ENCODE measurements at regions not wholly inside any gene's neighbourhood (a gene's known extent, or its start where the extent isn't known, plus 50 kb on each side); places are given as distances from the start of the nearest gene placed in this dataset.

DNA sequence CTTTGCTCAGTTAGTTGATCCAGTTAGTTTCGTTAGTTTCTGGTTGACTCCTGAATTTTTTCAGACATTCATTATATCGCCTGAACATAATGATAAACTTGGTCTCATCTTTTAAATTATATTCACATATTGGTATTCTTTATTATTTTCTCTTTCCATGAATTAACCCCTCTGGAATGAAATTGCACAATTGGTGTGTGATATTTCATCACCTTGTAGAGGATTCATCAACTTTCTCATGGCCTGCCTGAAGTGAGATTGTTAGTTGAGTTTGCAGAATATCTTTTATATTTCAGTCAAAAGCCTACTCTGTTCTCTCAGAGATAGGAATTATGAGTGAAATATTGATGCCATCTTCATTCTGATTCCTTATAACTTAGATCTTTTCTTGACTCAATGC is 1160.6 kb upstream of the AGA start:
- no peak overlapping the region for H3K4me2 ChIP-seq (ENCODE audit: low read depth, low read length)
- H4K20me1 ChIP-seq (ENCODE audit: insufficient read depth, low read length): no peaks in the 10 kb centered on the region
- ChIA-PET POLR2A (no interaction called here), CTCF (ENCODE audit: low intra/inter-chr PET ratio, low total read pairs) (no interaction called here)
- H2AFZ ChIP-seq (ENCODE audit: low read length): no peak overlapping the region
- intact Hi-C loops (cut with micrococcal nuclease; ENCODE audit: unreplicated experiment) (no loop called here), in situ Hi-C loops (cut with HindIII; ENCODE audit: extremely low pct_ligation_motif_present, low pct_unique_long_range_greater_than_20kb) (no loop called here)
- 1% methylated on average over 2 of the region's 2 CpGs for WGBS (ENCODE audit: low lambda C conversion rate)
- H3K27me3 ChIP-seq (ENCODE audit: control insufficient read depth in 1 of 2, insufficient read depth in 2 of 2, low read length in 2 of 2): no peaks in the 10 kb centered on the region
- no peaks in the 10 kb centered on the region for H3K4me1 ChIP-seq (ENCODE audit: insufficient read depth, low read length)
- no peak overlapping the region for H3K27ac ChIP-seq (ENCODE audit: extremely low read length, insufficient read depth, low read length)
- TF ChIP-seq ZNF878 (CRISPR knock-in tag; IDR thresholded peaks at IDR 0.05) (no peak), CEBPB (IDR thresholded peaks at IDR 0.05; ENCODE audit: borderline replicate concordance, low read depth, low read length) (peak; percentile 42; the same call in 1 of the 2 replicates), HNRNPL (IDR thresholded peaks at IDR 0.05; ENCODE audit: low read depth, low read length) (no peak), ZNF567 (CRISPR knock-in tag; IDR thresholded peaks at IDR 0.05; ENCODE audit: borderline replicate concordance) (no peak), AKAP8 (CRISPR knock-in tag; IDR thresholded peaks at IDR 0.05) (no peak)
- TF ChIP-seq, protein P1, sequence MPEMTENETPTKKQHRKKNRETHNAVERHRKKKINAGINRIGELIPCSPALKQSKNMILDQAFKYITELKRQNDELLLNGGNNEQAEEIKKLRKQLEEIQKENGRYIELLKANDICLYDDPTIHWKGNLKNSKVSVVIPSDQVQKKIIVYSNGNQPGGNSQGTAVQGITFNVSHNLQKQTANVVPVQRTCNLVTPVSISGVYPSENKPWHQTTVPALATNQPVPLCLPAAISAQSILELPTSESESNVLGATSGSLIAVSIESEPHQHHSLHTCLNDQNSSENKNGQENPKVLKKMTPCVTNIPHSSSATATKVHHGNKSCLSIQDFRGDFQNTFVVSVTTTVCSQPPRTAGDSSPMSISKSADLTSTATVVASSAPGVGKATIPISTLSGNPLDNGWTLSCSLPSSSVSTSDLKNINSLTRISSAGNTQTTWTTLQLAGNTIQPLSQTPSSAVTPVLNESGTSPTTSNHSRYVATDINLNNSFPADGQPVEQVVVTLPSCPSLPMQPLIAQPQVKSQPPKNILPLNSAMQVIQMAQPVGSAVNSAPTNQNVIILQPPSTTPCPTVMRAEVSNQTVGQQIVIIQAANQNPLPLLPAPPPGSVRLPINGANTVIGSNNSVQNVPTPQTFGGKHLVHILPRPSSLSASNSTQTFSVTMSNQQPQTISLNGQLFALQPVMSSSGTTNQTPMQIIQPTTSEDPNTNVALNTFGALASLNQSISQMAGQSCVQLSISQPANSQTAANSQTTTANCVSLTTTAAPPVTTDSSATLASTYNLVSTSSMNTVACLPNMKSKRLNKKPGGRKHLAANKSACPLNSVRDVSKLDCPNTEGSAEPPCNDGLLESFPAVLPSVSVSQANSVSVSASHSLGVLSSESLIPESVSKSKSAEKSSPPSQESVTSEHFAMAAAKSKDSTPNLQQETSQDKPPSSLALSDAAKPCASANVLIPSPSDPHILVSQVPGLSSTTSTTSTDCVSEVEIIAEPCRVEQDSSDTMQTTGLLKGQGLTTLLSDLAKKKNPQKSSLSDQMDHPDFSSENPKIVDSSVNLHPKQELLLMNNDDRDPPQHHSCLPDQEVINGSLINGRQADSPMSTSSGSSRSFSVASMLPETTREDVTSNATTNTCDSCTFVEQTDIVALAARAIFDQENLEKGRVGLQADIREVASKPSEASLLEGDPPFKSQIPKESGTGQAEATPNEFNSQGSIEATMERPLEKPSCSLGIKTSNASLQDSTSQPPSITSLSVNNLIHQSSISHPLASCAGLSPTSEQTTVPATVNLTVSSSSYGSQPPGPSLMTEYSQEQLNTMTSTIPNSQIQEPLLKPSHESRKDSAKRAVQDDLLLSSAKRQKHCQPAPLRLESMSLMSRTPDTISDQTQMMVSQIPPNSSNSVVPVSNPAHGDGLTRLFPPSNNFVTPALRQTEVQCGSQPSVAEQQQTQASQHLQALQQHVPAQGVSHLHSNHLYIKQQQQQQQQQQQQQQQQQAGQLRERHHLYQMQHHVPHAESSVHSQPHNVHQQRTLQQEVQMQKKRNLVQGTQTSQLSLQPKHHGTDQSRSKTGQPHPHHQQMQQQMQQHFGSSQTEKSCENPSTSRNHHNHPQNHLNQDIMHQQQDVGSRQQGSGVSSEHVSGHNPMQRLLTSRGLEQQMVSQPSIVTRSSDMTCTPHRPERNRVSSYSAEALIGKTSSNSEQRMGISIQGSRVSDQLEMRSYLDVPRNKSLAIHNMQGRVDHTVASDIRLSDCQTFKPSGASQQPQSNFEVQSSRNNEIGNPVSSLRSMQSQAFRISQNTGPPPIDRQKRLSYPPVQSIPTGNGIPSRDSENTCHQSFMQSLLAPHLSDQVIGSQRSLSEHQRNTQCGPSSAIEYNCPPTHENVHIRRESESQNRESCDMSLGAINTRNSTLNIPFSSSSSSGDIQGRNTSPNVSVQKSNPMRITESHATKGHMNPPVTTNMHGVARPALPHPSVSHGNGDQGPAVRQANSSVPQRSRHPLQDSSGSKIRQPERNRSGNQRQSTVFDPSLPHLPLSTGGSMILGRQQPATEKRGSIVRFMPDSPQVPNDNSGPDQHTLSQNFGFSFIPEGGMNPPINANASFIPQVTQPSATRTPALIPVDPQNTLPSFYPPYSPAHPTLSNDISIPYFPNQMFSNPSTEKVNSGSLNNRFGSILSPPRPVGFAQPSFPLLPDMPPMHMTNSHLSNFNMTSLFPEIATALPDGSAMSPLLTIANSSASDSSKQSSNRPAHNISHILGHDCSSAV (CRISPR knock-in tag; IDR thresholded peaks at IDR 0.05; ENCODE audit: borderline replicate concordance): no peak
- ATAC-seq (no peak), DNase-seq (ENCODE audit: low spot score) (no peak), FAIRE-seq (no peak)
- H3K9me3 ChIP-seq (ENCODE audit: low read length): peaks cover 33% of the 10 kb centered on the region
- H3K4me3 ChIP-seq (replicated peaks in 1 of 3; ENCODE audit: insufficient read depth in 1 of 3, low read depth in 2 of 3, low read length in 3 of 3): no peak overlapping the region
- no peak overlapping the region for H3K9ac ChIP-seq (ENCODE audit: insufficient read depth, low read depth, low read length)
- BruUV-seq (replicated peaks): no TSS peak
- H3K36me3 ChIP-seq (replicated peaks in 1 of 2; ENCODE audit: control insufficient read depth in 1 of 2, insufficient read depth in 2 of 2, low read length in 2 of 2): no peaks in the 10 kb centered on the region
- no peaks in the 10 kb centered on the region for H3K79me2 ChIP-seq (ENCODE audit: insufficient read depth, low read length)

Measured in HepG2 (cell line).